RWPE1 (cell line): ENCODE measurements at regions not wholly inside any gene's neighbourhood (a gene's known extent, or its start where the extent isn't known, plus 50 kb on each side); places are given as distances from the start of the nearest gene placed in this dataset.
"Not testable (repeated sequence)": the region's sequence is repeated elsewhere in the genome, so short reads cannot be mapped to it uniquely, and the experiment has no call there.

Experiments used
- CTCF ChIA-PET: fragments of 350-600 bp; sonication (Branson Sonifier 250); formaldehyde crosslinking; extraction: SDS; loops from one replicate; lab custom pipeline; 2021; lab: Yijun Ruan, JAX
- POLR2A ChIA-PET: fragments of 400-600 bp; formaldehyde crosslinking; extraction: SDS; loops from one replicate; lab custom pipeline; 2020; ENCODE audit warnings: antibody characterized with exemption; ENCODE audit not compliant: low non-redundant PET; lab: Yijun Ruan, JAX
- DNase-seq: peaks from one replicate; pipeline ENCODE4 v3.0.0; 2012; ENCODE audit warnings: low spot score
- H3K27ac ChIP-seq: fragments of 450-650 bp; 2 replicates; pipeline ENCODE4 v1.5.1; 2017
- CTCF ChIP-seq: fragments of 450-650 bp; conservative IDR thresholded peaks from 2 replicates; pipeline ENCODE4 v1.5.1; 2017; ENCODE audit warnings: low read depth, mild to moderate bottlenecking

- H3K27ac ChIP-seq, result no peak overlapping the region
- no peak for TF ChIP-seq CTCF
- CTCF ChIA-PET, result no interaction called here
- POLR2A ChIA-PET, result no interaction called here
- DNase-seq, result no peak
These were observed 553.8 kb upstream of the GNPDA2 start for GRCh38 chr4:45280121-45280520.

GRCh38 chr4:45275862-45276261 is 549.5 kb upstream of the GNPDA2 start:
- ChIA-PET CTCF (no interaction called here), POLR2A (no interaction called here)
- no peak overlapping the region for H3K27ac ChIP-seq
- no peak for TF ChIP-seq CTCF
- DNase-seq, result no peak

GRCh38 chr4:45248106-45248505 is 521.8 kb upstream of the GNPDA2 start:
- POLR2A ChIA-PET, DNase-seq, CTCF ChIA-PET, H3K27ac ChIP-seq: not testable (repeated sequence)

- H3K27ac ChIP-seq, result no peak overlapping the region
- CTCF ChIA-PET, result no interaction called here
- TF ChIP-seq CTCF, result no peak
- POLR2A ChIA-PET, result no interaction called here
- DNase-seq, result no peak
These were observed 515.6 kb upstream of the GNPDA2 start for GRCh38 chr4:45241976-45242375.

GRCh38 chr4:45229206-45229605 is 502.9 kb upstream of the GNPDA2 start:
- no peak for TF ChIP-seq CTCF
- ChIA-PET POLR2A (no interaction called here), CTCF (no interaction called here)
- H3K27ac ChIP-seq, result no peak overlapping the region
- DNase-seq, result no peak

GRCh38 chr4:45215976-45216542 is 489.7 kb upstream of the GNPDA2 start:
- DNase-seq, result no peak
- ChIA-PET CTCF (no interaction called here), POLR2A (no interaction called here)
- H3K27ac ChIP-seq, result no peak overlapping the region
- TF ChIP-seq CTCF, result no peak

- POLR2A ChIA-PET, H3K27ac ChIP-seq, CTCF ChIA-PET, DNase-seq: not testable (repeated sequence)
These were observed 482.1 kb upstream of the GNPDA2 start for GRCh38 chr4:45208476-45208875.

GRCh38 chr4:45207864-45208331 is 481.5 kb upstream of the GNPDA2 start:
- CTCF ChIA-PET, POLR2A ChIA-PET, H3K27ac ChIP-seq: not testable (repeated sequence)

GRCh38 chr4:45207241-45207863 is 481.0 kb upstream of the GNPDA2 start:
- DNase-seq, CTCF ChIA-PET, H3K27ac ChIP-seq, POLR2A ChIA-PET: not testable (repeated sequence)

More at GRCh38 chr4:45207864-45208331, 481.5 kb upstream of the GNPDA2 start:
- not testable (repeated sequence) for DNase-seq
